ENCODE measurements at regions not wholly inside any gene's neighbourhood (a gene's known extent, or its start where the extent isn't known, plus 50 kb on each side); places are given as distances from the start of the nearest gene placed in this dataset.

DNA sequence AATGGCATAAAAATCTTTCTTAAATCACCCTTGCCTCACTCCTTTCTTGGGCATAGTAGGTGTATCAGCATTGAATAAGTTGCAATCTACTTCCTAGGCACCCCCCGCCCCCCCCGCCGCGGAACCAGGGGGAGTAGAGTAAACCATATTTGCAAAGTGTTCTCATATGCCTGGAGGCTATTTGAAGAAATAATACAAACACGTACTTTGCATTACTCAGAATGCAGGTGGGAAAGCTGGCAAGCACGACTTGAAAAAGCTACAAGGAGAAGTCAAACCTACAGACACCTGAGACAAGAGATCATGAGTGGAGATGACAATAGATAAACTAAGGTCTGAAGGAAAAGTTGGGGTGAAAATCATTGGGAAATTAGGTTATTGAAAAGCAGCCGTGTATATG, 65.6 kb downstream of the POM121L12 start:
- H3K9ac ChIP-seq (ENCODE audit: insufficient read depth in 1 of 2, low read depth in 2 of 2, low read length in 2 of 2): no peak overlapping the region
- no peak for ATAC-seq
- ChIA-PET CTCF (ENCODE audit: low intra/inter-chr PET ratio) (no interaction called here), POLR2A (no interaction called here)
- H4K20me1 ChIP-seq (replicated peaks; ENCODE audit: control insufficient read depth, insufficient read depth, low read length): no peaks in the 10 kb centered on the region
- no TSS peak for BruUV-seq (replicated peaks)
- intact Hi-C loops (cut with micrococcal nuclease) (no loop called here), in situ Hi-C loops (cut with MboI) (no loop called here)
- no peak overlapping the region for H3K4me2 ChIP-seq (ENCODE audit: insufficient read depth, low read length)
- no peak overlapping the region for H3K27ac ChIP-seq (ENCODE audit: extremely low read depth, low read depth, low read length)
- WGBS (ENCODE audit: insufficient coverage, low coverage, missing lambda C conversion rate): 0% methylated on average over 7 of the region's 7 CpGs
- no peak for DNase-seq (ENCODE audit: extremely low read depth in 1 of 4, low spot score in 3 of 4)
- H3K9me1 ChIP-seq (ENCODE audit: control insufficient read depth, insufficient read depth, low read length): no peaks in the 10 kb centered on the region
- no peaks in the 10 kb centered on the region for H3K27me3 ChIP-seq (ENCODE audit: control insufficient read depth in 2 of 2, insufficient read depth in 2 of 2, low read length in 2 of 2)
- FAIRE-seq: no peak
- no peak overlapping the region for H2AFZ ChIP-seq (ENCODE audit: low read depth, low read length)
- H3K9me3 ChIP-seq (replicated peaks; ENCODE audit: control insufficient read depth, insufficient read depth, low read depth, low read length): 0 out of 2 replicates have a peak, but pooled peaks cover 2% of the 10 kb centered on the region
- H3K4me3 ChIP-seq: no peak overlapping the region
- no peaks in the 10 kb centered on the region for H3K4me1 ChIP-seq (replicated peaks in 1 of 2; ENCODE audit: control insufficient read depth in 2 of 2, insufficient read depth in 2 of 2, low read length in 2 of 2)
- H3K36me3 ChIP-seq (ENCODE audit: control insufficient read depth, insufficient read depth, low read length): no peaks in the 10 kb centered on the region
- no peaks in the 10 kb centered on the region for H3K79me2 ChIP-seq (ENCODE audit: control insufficient read depth, insufficient read depth, low read length)
- TF ChIP-seq FOXA3 (CRISPR knock-in tag; conservative IDR thresholded peaks at IDR 0.05 in 1 of 2, IDR thresholded peaks at IDR 0.05 in 1 of 2) (no peak), CBFA2T2 (conservative IDR thresholded peaks at IDR 0.05) (no peak), JUND (IDR thresholded peaks at IDR 0.05; ENCODE audit: borderline replicate concordance, low read depth, low read length) (no peak), JUND (tag; IDR thresholded peaks at IDR 0.05; ENCODE audit: borderline replicate concordance, low read depth, low read length) (no peak), SIRT6 (IDR thresholded peaks at IDR 0.05; ENCODE audit: low read depth, low read length) (no peak), RBM34 (IDR thresholded peaks at IDR 0.05; ENCODE audit: borderline replicate concordance, insufficient read depth, low read length) (no peak), ZNF41 (CRISPR knock-in tag; conservative IDR thresholded peaks at IDR 0.05) (no peak), KDM4B (IDR thresholded peaks at IDR 0.05; ENCODE audit: borderline replicate concordance in 2 of 2, low read depth in 1 of 2) (no peak), ZNF324 (CRISPR knock-in tag; IDR thresholded peaks at IDR 0.05) (no peak), RBM15 (IDR thresholded peaks at IDR 0.05; ENCODE audit: insufficient read depth, low read length) (no peak), SMAD2 (IDR thresholded peaks at IDR 0.05; ENCODE audit: low read depth, low read length) (no peak), SMAD3 (CRISPR knock-in tag; conservative IDR thresholded peaks at IDR 0.05) (no peak), TCFL5 (CRISPR knock-in tag; conservative IDR thresholded peaks at IDR 0.05) (no peak), NR1H2 (CRISPR knock-in tag; IDR thresholded peaks at IDR 0.05) (no peak)
- TF ChIP-seq, protein P1, sequence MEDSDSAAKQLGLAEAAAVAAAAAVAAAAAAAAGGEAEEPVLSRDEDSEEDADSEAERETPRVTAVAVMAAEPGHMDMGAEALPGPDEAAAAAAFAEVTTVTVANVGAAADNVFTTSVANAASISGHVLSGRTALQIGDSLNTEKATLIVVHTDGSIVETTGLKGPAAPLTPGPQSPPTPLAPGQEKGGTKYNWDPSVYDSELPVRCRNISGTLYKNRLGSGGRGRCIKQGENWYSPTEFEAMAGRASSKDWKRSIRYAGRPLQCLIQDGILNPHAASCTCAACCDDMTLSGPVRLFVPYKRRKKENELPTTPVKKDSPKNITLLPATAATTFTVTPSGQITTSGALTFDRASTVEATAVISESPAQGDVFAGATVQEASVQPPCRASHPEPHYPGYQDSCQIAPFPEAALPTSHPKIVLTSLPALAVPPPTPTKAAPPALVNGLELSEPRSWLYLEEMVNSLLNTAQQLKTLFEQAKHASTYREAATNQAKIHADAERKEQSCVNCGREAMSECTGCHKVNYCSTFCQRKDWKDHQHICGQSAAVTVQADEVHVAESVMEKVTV (CRISPR knock-in tag; IDR thresholded peaks at IDR 0.05): no peak
- TF ChIP-seq, protein P2, sequence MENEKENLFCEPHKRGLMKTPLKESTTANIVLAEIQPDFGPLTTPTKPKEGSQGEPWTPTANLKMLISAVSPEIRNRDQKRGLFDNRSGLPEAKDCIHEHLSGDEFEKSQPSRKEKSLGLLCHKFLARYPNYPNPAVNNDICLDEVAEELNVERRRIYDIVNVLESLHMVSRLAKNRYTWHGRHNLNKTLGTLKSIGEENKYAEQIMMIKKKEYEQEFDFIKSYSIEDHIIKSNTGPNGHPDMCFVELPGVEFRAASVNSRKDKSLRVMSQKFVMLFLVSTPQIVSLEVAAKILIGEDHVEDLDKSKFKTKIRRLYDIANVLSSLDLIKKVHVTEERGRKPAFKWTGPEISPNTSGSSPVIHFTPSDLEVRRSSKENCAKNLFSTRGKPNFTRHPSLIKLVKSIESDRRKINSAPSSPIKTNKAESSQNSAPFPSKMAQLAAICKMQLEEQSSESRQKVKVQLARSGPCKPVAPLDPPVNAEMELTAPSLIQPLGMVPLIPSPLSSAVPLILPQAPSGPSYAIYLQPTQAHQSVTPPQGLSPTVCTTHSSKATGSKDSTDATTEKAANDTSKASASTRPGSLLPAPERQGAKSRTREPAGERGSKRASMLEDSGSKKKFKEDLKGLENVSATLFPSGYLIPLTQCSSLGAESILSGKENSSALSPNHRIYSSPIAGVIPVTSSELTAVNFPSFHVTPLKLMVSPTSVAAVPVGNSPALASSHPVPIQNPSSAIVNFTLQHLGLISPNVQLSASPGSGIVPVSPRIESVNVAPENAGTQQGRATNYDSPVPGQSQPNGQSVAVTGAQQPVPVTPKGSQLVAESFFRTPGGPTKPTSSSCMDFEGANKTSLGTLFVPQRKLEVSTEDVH (IDR thresholded peaks at IDR 0.05; ENCODE audit: low read depth, partially characterized antibody): no peak
- TF ChIP-seq, protein P3, sequence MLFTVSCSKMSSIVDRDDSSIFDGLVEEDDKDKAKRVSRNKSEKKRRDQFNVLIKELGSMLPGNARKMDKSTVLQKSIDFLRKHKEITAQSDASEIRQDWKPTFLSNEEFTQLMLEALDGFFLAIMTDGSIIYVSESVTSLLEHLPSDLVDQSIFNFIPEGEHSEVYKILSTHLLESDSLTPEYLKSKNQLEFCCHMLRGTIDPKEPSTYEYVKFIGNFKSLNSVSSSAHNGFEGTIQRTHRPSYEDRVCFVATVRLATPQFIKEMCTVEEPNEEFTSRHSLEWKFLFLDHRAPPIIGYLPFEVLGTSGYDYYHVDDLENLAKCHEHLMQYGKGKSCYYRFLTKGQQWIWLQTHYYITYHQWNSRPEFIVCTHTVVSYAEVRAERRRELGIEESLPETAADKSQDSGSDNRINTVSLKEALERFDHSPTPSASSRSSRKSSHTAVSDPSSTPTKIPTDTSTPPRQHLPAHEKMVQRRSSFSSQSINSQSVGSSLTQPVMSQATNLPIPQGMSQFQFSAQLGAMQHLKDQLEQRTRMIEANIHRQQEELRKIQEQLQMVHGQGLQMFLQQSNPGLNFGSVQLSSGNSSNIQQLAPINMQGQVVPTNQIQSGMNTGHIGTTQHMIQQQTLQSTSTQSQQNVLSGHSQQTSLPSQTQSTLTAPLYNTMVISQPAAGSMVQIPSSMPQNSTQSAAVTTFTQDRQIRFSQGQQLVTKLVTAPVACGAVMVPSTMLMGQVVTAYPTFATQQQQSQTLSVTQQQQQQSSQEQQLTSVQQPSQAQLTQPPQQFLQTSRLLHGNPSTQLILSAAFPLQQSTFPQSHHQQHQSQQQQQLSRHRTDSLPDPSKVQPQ (CRISPR knock-in tag; IDR thresholded peaks at IDR 0.05; ENCODE audit: borderline replicate concordance): no peak
